SJSA1 (cell line): ENCODE measurements at regions not wholly inside any gene's neighbourhood (a gene's known extent, or its start where the extent isn't known, plus 50 kb on each side); places are given as distances from the start of the nearest gene placed in this dataset.
A peak's percentile ranks its signal among the peaks of the same experiment; 100 is the strongest.

ENCODE experiments used
- DNase-seq, 2 experiments: peaks; one replicate each; pipeline ENCODE4 v3.0.0-alpha.2; 2015 to 2020; ENCODE audit warnings: low spot score in 2 of 2, low read depth in 1 of 2
- H3K27ac ChIP-seq: fragments of 250-450 bp; sonication (Bioruptor Pico); 2 replicates; pipeline ENCODE4 v1.5.1; 2020; ENCODE audit warnings: mild to moderate bottlenecking, moderate library complexity
- H3K27me3 ChIP-seq: fragments of 250-450 bp; sonication (Bioruptor Pico); replicated peaks from 2 replicates; pipeline ENCODE4 v1.5.1; 2020; ENCODE audit warnings: mild to moderate bottlenecking, moderate library complexity
- H3K36me3 ChIP-seq: fragments of 250-450 bp; sonication (Bioruptor Pico); 2 replicates; pipeline ENCODE4 v1.5.1; 2020; ENCODE audit warnings: mild to moderate bottlenecking
- H3K4me1 ChIP-seq: fragments of 250-450 bp; sonication (Bioruptor Pico); replicated peaks from 2 replicates; pipeline ENCODE4 v1.6.1; 2021; ENCODE audit warnings: mild to moderate bottlenecking
- H3K4me3 ChIP-seq: fragments of 250-450 bp; sonication (Bioruptor Pico); 2 replicates; pipeline ENCODE4 v1.5.1; 2020; ENCODE audit warnings: mild to moderate bottlenecking
- H3K9me3 ChIP-seq: fragments of 250-450 bp; sonication (Bioruptor Pico); replicated peaks from 2 replicates; pipeline ENCODE4 v1.5.1; 2020; ENCODE audit warnings: mild to moderate bottlenecking

- H3K27me3 ChIP-seq, result no peaks in the 10 kb centered on the region
- no peaks in the 10 kb centered on the region for H3K9me3 ChIP-seq
- H3K4me3 ChIP-seq, result no peak overlapping the region
- no peaks in the 10 kb centered on the region for H3K36me3 ChIP-seq
- no peaks in the 10 kb centered on the region for H3K4me1 ChIP-seq
- no peak overlapping the region for H3K27ac ChIP-seq
- DNase-seq, result no peak
These were observed 184.6 kb downstream of the SLC6A15 start for GRCh38 chr12:84727961-84728360.

GRCh38 chr12:84726780-84727179 lies 185.8 kb downstream of the SLC6A15 start:
- Histone ChIP-seq H3K27ac (no peak overlapping the region), H3K9me3 (no peaks in the 10 kb centered on the region), H3K4me3 (no peak overlapping the region), H3K4me1 (no peaks in the 10 kb centered on the region), H3K27me3 (no peaks in the 10 kb centered on the region), H3K36me3 (no peaks in the 10 kb centered on the region)
- no peak for DNase-seq

- Histone ChIP-seq H3K4me1 (no peaks in the 10 kb centered on the region), H3K27ac (no peak overlapping the region), H3K27me3 (no peaks in the 10 kb centered on the region), H3K36me3 (no peaks in the 10 kb centered on the region), H3K4me3 (no peak overlapping the region), H3K9me3 (no peaks in the 10 kb centered on the region)
- no peak for DNase-seq
These were observed 188.6 kb downstream of the SLC6A15 start for GRCh38 chr12:84723988-84724387.

- H3K9me3 ChIP-seq, result no peaks in the 10 kb centered on the region
- no peaks in the 10 kb centered on the region for H3K4me1 ChIP-seq
- no peaks in the 10 kb centered on the region for H3K36me3 ChIP-seq
- no peak for DNase-seq
- no peak overlapping the region for H3K27ac ChIP-seq
- no peak overlapping the region for H3K4me3 ChIP-seq
- no peaks in the 10 kb centered on the region for H3K27me3 ChIP-seq
These were observed 192.6 kb downstream of the SLC6A15 start for GRCh38 chr12:84719997-84720396.

- Histone ChIP-seq H3K27me3 (no peaks in the 10 kb centered on the region), H3K9me3 (no peaks in the 10 kb centered on the region)
These were observed 193.7 kb downstream of the SLC6A15 start for GRCh38 chr12:84718906-84719305.

DNA sequence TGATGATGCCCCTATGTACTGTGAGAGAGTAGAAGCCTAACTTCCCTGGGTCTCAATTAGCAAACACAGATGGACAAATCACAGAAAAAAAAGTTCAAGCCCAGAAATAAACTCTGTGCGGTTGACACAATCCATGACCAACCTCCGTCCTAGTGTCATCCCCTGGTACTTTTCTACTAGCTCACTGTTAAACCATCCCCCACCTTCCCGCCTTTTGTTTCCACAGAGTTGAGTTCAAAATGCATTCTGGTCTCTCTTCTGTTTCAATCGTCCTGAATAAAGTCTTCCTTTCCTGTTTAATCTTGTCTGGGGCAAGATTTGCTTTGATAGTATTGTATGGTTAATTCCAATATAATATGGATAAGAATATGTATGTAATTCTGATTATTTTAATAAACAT lies 199.9 kb downstream of the SLC6A15 start:
- Histone ChIP-seq H3K9me3 (no peaks in the 10 kb centered on the region), H3K36me3 (no peaks in the 10 kb centered on the region), H3K27me3 (no peaks in the 10 kb centered on the region), H3K4me1 (no peaks in the 10 kb centered on the region), H3K27ac (no peak overlapping the region), H3K4me3 (no peak overlapping the region)
- no peak for DNase-seq

More at GRCh38 chr12:84718906-84719305, 193.7 kb downstream of the SLC6A15 start:
- Histone ChIP-seq H3K4me3 (no peak overlapping the region), H3K36me3 (no peaks in the 10 kb centered on the region), H3K27ac (no peak overlapping the region), H3K4me1 (no peaks in the 10 kb centered on the region)
- DNase-seq, result no peak

- Histone ChIP-seq H3K4me3 (no peak overlapping the region), H3K4me1 (0 out of 2 replicates have a peak, but pooled peaks cover 4% of the 10 kb centered on the region), H3K9me3 (no peaks in the 10 kb centered on the region), H3K27me3 (no peaks in the 10 kb centered on the region), H3K27ac (no peak overlapping the region), H3K36me3 (no peaks in the 10 kb centered on the region)
- no peak for DNase-seq
These were observed 206.2 kb downstream of the SLC6A15 start for GRCh38 chr12:84706374-84706773.

GRCh38 chr12:84704856-84705255 lies 207.7 kb downstream of the SLC6A15 start:
- Histone ChIP-seq H3K9me3 (no peaks in the 10 kb centered on the region), H3K36me3 (no peaks in the 10 kb centered on the region), H3K4me3 (no peak overlapping the region), H3K27ac (no peak overlapping the region), H3K4me1 (0 out of 2 replicates have a peak, but pooled peaks cover 4% of the 10 kb centered on the region), H3K27me3 (no peaks in the 10 kb centered on the region)
- DNase-seq, result no peak

- peak in 1 of 2 experiments; percentile 1 for DNase-seq
- no peak overlapping the region for H3K27ac ChIP-seq
- H3K36me3 ChIP-seq, result no peaks in the 10 kb centered on the region
- no peak overlapping the region for H3K4me3 ChIP-seq
- H3K27me3 ChIP-seq, result no peaks in the 10 kb centered on the region
- no peaks in the 10 kb centered on the region for H3K9me3 ChIP-seq
- H3K4me1 ChIP-seq, result 0 out of 2 replicates have a peak, but pooled peaks cover 4% of the 10 kb centered on the region
These were observed 210.6 kb downstream of the SLC6A15 start for GRCh38 chr12:84702001-84702400.

GRCh38 chr12:84701041-84701440 lies 211.6 kb downstream of the SLC6A15 start:
- Histone ChIP-seq H3K4me3 (no peak overlapping the region), H3K4me1 (0 out of 2 replicates have a peak, but pooled peaks cover 4% of the 10 kb centered on the region), H3K27ac (no peak overlapping the region), H3K36me3 (no peaks in the 10 kb centered on the region), H3K9me3 (no peaks in the 10 kb centered on the region), H3K27me3 (no peaks in the 10 kb centered on the region)
- DNase-seq, result no peak

GRCh38 chr12:84698576-84699333 lies 213.8 kb downstream of the SLC6A15 start:
- no peak overlapping the region for H3K27ac ChIP-seq
- DNase-seq, result no peak
- H3K4me3 ChIP-seq, result no peak overlapping the region
- H3K27me3 ChIP-seq, result no peaks in the 10 kb centered on the region
- H3K4me1 ChIP-seq, result 0 out of 2 replicates have a peak, but pooled peaks cover 4% of the 10 kb centered on the region
- no peaks in the 10 kb centered on the region for H3K36me3 ChIP-seq
- H3K9me3 ChIP-seq, result no peaks in the 10 kb centered on the region

- H3K36me3 ChIP-seq, result no peaks in the 10 kb centered on the region
- H3K27ac ChIP-seq, result no peak overlapping the region
- DNase-seq, result no peak
- H3K27me3 ChIP-seq, result no peaks in the 10 kb centered on the region
- H3K4me3 ChIP-seq, result no peak overlapping the region
- H3K9me3 ChIP-seq, result no peaks in the 10 kb centered on the region
- 0 out of 2 replicates have a peak, but pooled peaks cover 1% of the 10 kb centered on the region for H3K4me1 ChIP-seq
These were observed 215.6 kb downstream of the SLC6A15 start for GRCh38 chr12:84696908-84697540.

GRCh38 chr12:84696281-84696680 lies 216.3 kb downstream of the SLC6A15 start:
- no peak for DNase-seq
- no peak overlapping the region for H3K4me3 ChIP-seq
- H3K36me3 ChIP-seq, result no peaks in the 10 kb centered on the region
- H3K9me3 ChIP-seq, result no peaks in the 10 kb centered on the region
- H3K27ac ChIP-seq, result no peak overlapping the region
- no peaks in the 10 kb centered on the region for H3K4me1 ChIP-seq
- no peaks in the 10 kb centered on the region for H3K27me3 ChIP-seq

- no peak for DNase-seq
- Histone ChIP-seq H3K9me3 (no peaks in the 10 kb centered on the region), H3K27me3 (no peaks in the 10 kb centered on the region)
These were observed 218.5 kb downstream of the SLC6A15 start for GRCh38 chr12:84694116-84694515.

More at GRCh38 chr12:84694116-84694515, 218.5 kb downstream of the SLC6A15 start:
- Histone ChIP-seq H3K4me3 (no peak overlapping the region), H3K27ac (no peak overlapping the region), H3K4me1 (no peaks in the 10 kb centered on the region), H3K36me3 (no peaks in the 10 kb centered on the region)
